ENCODE measurements at regions not wholly inside any gene's neighbourhood (a gene's known extent, or its start where the extent isn't known, plus 50 kb on each side); places are given as distances from the start of the nearest gene placed in this dataset.

GRCh38 chr6:14436592-14437132, 319.1 kb downstream of the CD83 start:
- no peak for TF ChIP-seq CTCF (IDR thresholded peaks at IDR 0.05)
- no peak for TF ChIP-seq POLR2A (IDR thresholded peaks at IDR 0.05; ENCODE audit: low read depth)
- no peak for TF ChIP-seq POLR2AphosphoS5 (IDR thresholded peaks at IDR 0.05)
- no peak for TF ChIP-seq EP300 (IDR thresholded peaks at IDR 0.05)
